K562 (cell line): ENCODE measurements at regions not wholly inside any gene's neighbourhood (a gene's known extent, or its start where the extent isn't known, plus 50 kb on each side); places are given as distances from the start of the nearest gene placed in this dataset.

ENCODE experiments used
- ARID1B ChIP-seq: fragments of 450-650 bp; IDR thresholded peaks from 2 replicates; pipeline ENCODE4 v1.6.1; 2016; ENCODE audit warnings: antibody characterized with exemption, mild to moderate bottlenecking, inconsistent platforms
- CLOCK ChIP-seq: fragments of 250-450 bp; sonication (Bioruptor Pico); IDR thresholded peaks from 2 replicates; pipeline ENCODE4 v1.4.0; 2020; ENCODE audit warnings: mild to moderate bottlenecking, moderate library complexity, borderline replicate concordance
- ELF2 ChIP-seq: fragments of 250-450 bp; sonication (Bioruptor Pico); IDR thresholded peaks from 2 replicates; pipeline ENCODE4 v1.5.0; 2021; ENCODE audit warnings: mild to moderate bottlenecking
- ELK1 ChIP-seq: sonication (generic); formaldehyde crosslinking; IDR thresholded peaks from 2 replicates; pipeline ENCODE4 v1.8.1; 2022; ENCODE audit warnings: missing genetic modification reagents
- FOXA1 ChIP-seq: fragments of 450-650 bp; IDR thresholded peaks from 2 replicates; pipeline ENCODE4 v1.6.1; 2016; ENCODE audit warnings: mild to moderate bottlenecking, borderline replicate concordance
- FOXJ3 ChIP-seq: sonication (generic); formaldehyde crosslinking; IDR thresholded peaks from 2 replicates; pipeline ENCODE4 v1.4.0; 2020; ENCODE audit warnings: mild to moderate bottlenecking, missing genetic modification reagents
- GMEB1 ChIP-seq: fragments of 250-450 bp; sonication (Bioruptor Pico); IDR thresholded peaks from 2 replicates; pipeline ENCODE4 v1.4.0; 2020; ENCODE audit warnings: mild to moderate bottlenecking
- HBP1 ChIP-seq: fragments of 450-650 bp; formaldehyde crosslinking; IDR thresholded peaks from 2 replicates; pipeline ENCODE4 v1.4.0; 2022; ENCODE audit warnings: missing genetic modification characterization
- IRF9 ChIP-seq: fragments of 450-650 bp; IDR thresholded peaks from 2 replicates; pipeline ENCODE4 v1.6.1; 2016; ENCODE audit warnings: missing biosample characterization, missing genetic modification characterization
- KDM2B ChIP-seq: fragments of 250-450 bp; sonication (Bioruptor Pico); IDR thresholded peaks from 2 replicates; pipeline ENCODE4 v1.8.0; 2021; ENCODE audit warnings: mild to moderate bottlenecking, moderate library complexity
- KDM5B ChIP-seq: fragments of 200-600 bp; sonication (generic); IDR thresholded peaks from 2 replicates; pipeline ENCODE4 v1.6.1; 2012; ENCODE audit warnings: low read depth, mild to moderate bottlenecking, moderate library complexity, low read length, control low read depth, inconsistent platforms; ENCODE audit not compliant: insufficient replicate concordance
- MCM3 ChIP-seq: fragments of 450-650 bp; IDR thresholded peaks from 2 replicates; pipeline ENCODE4 v1.6.1; 2016
- THRAP3 ChIP-seq: fragments of 450-650 bp; IDR thresholded peaks from 2 replicates; pipeline ENCODE4 v1.6.1; 2016; ENCODE audit warnings: mild to moderate bottlenecking, inconsistent platforms, borderline replicate concordance
- ZBTB7A ChIP-seq: IDR thresholded peaks from 2 replicates; pipeline ENCODE4 v1.6.1; 2011; ENCODE audit warnings: low read depth, mild to moderate bottlenecking, low read length, moderate library complexity, borderline replicate concordance; ENCODE audit not compliant: control insufficient read depth
- ZFP36 ChIP-seq: fragments of 150-350 bp; IDR thresholded peaks from 2 replicates; pipeline ENCODE4 v1.6.1; 2018; ENCODE audit warnings: low read length, low read depth; ENCODE audit not compliant: partially characterized antibody
- ZNF655 ChIP-seq: fragments of 250-450 bp; sonication (Bioruptor Pico); IDR thresholded peaks from 2 replicates; pipeline ENCODE4 v1.5.0; 2021

GRCh38 chr17:33904476-33904875, 350.6 kb upstream of the CCL2 start (continued):
- no peak for TF ChIP-seq ZNF655 (CRISPR knock-in tag)
- TF ChIP-seq KDM2B (CRISPR knock-in tag): no peak
- TF ChIP-seq ZBTB7A: no peak
- TF ChIP-seq MCM3: no peak
- no peak for TF ChIP-seq IRF9 (tag)
- TF ChIP-seq FOXJ3 (CRISPR knock-in tag): no peak
- no peak for TF ChIP-seq CLOCK (CRISPR knock-in tag)
- TF ChIP-seq GMEB1: no peak
- TF ChIP-seq ARID1B: peak; percentile 98
- no peak for TF ChIP-seq KDM5B
- TF ChIP-seq THRAP3: no peak
- TF ChIP-seq ELF2: no peak
- TF ChIP-seq ELK1 (CRISPR knock-in tag): no peak
- no peak for TF ChIP-seq ZFP36
- no peak for TF ChIP-seq HBP1 (CRISPR knock-in tag)
- TF ChIP-seq FOXA1: no peak
